ENCODE measurements at regions not wholly inside any gene's neighbourhood (a gene's known extent, or its start where the extent isn't known, plus 50 kb on each side); places are given as distances from the start of the nearest gene placed in this dataset.
A peak's percentile ranks its signal among the peaks of the same experiment; 100 is the strongest.
"Not testable (repeated sequence)": the region's sequence is repeated elsewhere in the genome, so short reads cannot be mapped to it uniquely, and the experiment has no call there.

DNA sequence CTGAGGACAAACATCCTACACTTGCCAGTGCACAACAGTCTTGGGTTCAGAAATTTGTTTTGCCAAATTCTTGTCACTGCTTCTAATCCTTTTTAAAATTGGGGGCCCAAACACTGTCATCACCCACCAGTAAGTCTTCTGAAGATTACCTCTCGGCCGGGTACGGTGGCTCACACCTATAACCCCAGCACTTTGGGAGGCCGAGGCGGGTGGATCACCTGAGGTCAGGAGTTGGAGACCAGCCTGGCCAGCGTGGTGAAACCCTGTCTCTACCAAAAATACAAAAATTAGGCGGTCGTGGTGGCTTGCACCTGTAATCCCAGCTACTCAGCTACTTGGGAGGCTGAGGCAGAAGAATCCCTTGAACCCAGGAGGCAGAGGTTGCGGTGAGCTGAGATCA, 87.8 kb upstream of the DMRT1 start:
- POLR2A ChIA-PET; H3K27me3 Mint-ChIP-seq; H3K9me3 Mint-ChIP-seq (ENCODE audit: low read depth); DNase-seq; CTCF ChIA-PET; H3K4me3 Mint-ChIP-seq; H3K27ac Mint-ChIP-seq; ATAC-seq; H3K36me3 Mint-ChIP-seq (ENCODE audit: low read depth); intact Hi-C loops (cut with DNase I, micrococcal nuclease): not testable (repeated sequence)
- H3K4me1 Mint-ChIP-seq, result peaks cover 42% of the 10 kb centered on the region

DNA sequence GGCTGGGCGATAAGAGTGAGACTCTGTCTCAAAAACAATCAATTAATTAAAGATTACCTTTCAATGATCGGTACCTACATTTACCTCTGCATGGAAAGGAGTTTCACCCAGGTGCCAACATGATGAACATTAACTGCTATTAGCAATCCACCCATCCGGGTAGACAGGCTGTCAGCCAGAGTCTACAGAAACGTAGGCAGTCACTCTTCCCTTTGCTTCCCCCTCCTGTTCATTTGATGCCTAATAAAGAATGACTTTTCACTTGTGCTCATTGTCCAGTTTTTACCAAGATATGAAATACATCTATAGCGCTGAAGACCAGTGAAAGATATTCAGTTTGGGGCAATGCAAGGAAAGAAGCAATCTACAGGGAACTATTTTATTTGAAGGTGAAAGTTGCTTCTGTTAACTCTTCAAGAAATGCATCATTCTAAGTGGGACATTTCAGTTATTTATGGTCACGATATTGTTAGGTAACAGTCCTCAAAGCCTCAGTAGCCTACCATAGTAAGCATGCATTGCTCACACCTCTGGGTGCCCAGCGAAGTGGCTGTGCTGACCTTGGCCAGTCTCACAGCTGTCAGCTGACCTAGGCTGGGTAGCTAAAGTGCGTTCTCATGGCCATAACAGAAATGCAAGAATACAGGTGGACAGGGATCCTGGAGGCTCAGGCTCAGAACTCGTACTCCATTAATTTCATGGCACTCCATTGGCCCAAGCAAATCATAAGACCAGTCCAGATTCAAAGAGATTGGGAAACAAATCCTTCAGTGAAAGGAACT, 87.2 kb upstream of the DMRT1 start:
- H3K27me3 Mint-ChIP-seq, result peaks cover 4% of the 10 kb centered on the region
- ATAC-seq, result no peak
- H3K4me3 Mint-ChIP-seq, result no peak overlapping the region
- no peaks in the 10 kb centered on the region for H3K9me3 Mint-ChIP-seq (ENCODE audit: low read depth)
- no peak overlapping the region for H3K27ac Mint-ChIP-seq
- CTCF ChIA-PET, result interaction anchor here (0.6 kb wide), 1 partner anchor 24 kb away, joined by 3 read pairs; no protein-coding TSS in a partner anchor
- H3K4me1 Mint-ChIP-seq, result peaks cover 36% of the 10 kb centered on the region
- POLR2A ChIA-PET, result no interaction called here
- no peaks in the 10 kb centered on the region for H3K36me3 Mint-ChIP-seq (ENCODE audit: low read depth)
- no peak for DNase-seq
- intact Hi-C loops (cut with DNase I, micrococcal nuclease), result no loop called here

DNA sequence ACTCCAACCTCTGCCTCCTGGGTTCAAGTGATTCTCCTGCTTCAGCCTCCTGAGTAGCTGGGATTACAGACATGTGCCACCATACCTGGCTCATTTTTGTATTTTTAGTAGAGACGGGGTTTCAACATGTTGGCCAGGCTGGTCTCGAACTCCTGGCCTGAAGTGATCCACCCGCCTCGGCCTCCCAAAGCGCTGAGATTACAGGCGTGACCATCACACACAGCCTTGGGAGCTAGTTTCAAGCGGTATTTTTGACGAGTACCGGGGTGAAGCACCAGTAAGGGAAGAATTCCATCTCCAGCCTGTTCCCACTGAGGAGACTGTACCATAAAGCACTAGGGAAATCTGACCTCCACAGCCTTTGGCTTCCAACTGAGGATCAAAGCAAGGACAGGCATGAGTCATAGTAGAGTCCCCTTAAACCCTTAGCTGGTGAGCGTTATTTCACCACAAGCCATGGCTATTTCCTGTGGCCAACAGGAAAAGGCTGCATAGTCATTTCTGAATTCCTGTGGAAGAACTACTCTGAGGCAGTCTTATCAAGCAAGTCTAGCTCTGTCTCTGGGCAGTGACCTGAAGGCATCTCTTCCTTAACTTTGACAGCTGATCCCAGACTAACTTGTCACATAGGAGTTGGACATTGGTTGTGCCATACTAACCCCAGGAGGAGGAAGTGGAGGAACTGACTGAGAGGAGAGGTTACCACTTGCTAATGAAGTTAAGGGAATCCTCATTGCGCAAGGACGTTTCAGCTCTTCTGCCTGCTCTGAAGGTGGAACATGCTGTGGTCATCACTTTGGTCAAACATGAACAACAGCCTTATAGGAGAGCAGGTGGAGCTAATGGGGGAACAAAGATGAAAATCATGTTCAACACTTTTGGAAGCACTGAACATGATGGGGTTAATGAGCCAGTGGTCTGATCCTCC, 85.8 kb upstream of the DMRT1 start:
- no peaks in the 10 kb centered on the region for H3K9me3 Mint-ChIP-seq (ENCODE audit: low read depth)
- peaks cover 23% of the 10 kb centered on the region for H3K4me1 Mint-ChIP-seq
- peak; percentile 48 for ATAC-seq
- CTCF ChIA-PET, result interaction anchor here (0.7 kb wide), 1 partner anchor 72 kb away, joined by 4 read pairs; no protein-coding TSS in a partner anchor
- no peak overlapping the region for H3K27ac Mint-ChIP-seq
- no peaks in the 10 kb centered on the region for H3K36me3 Mint-ChIP-seq (ENCODE audit: low read depth)
- intact Hi-C loops (cut with DNase I, micrococcal nuclease), result loop anchor here in 1 of 2 experiments (2.0 kb wide), 1 partner anchor 141 kb away; no protein-coding TSS in a partner anchor
- no peak overlapping the region for H3K4me3 Mint-ChIP-seq
- DNase-seq, result no peak
- POLR2A ChIA-PET, result interaction anchor here (0.7 kb wide), 1 partner anchor 1947 kb away, joined by 4 read pairs; no protein-coding TSS in a partner anchor
- H3K27me3 Mint-ChIP-seq, result peaks cover 4% of the 10 kb centered on the region

DNA sequence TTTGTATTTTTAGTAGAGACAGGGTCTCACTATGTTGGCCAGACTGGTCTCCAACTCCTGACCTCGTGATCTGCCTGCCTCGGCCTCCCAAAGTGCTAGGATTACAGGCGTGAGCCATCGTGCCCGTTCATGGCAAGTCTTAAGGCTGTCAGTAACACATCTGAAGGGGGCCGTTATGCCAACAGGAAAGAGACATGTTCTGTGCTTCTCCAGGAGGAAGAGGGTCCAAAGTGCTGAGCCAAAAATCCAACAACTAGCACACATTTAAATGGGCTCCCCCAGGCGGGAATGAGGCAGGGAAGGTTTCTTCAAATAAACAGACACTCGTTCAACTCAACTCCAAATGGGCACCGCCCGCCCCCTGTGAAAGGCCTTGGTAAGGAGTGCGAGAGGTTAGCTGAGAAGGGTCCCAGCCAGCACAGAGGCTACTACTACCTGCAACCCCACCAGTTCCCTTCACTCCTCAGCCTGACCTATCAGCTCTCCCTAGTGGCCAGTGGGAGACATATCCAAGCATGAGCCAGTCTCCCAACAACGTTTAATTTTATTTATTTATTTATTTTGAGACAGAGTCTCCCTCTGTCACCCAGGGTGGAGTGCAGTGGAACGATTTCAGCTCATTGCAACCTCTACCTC, 84.1 kb upstream of the DMRT1 start:
- ATAC-seq, result peak; percentile 30
- peaks cover 4% of the 10 kb centered on the region for H3K27me3 Mint-ChIP-seq
- POLR2A ChIA-PET, result no interaction called here
- CTCF ChIA-PET, result interaction anchor here (1.5 kb wide), 1 partner anchor 154 kb away, joined by 3 read pairs; no protein-coding TSS in a partner anchor
- no peaks in the 10 kb centered on the region for H3K9me3 Mint-ChIP-seq (ENCODE audit: low read depth)
- peak; percentile 21 for DNase-seq
- no peak overlapping the region for H3K4me3 Mint-ChIP-seq
- no peak overlapping the region for H3K27ac Mint-ChIP-seq
- no peaks in the 10 kb centered on the region for H3K36me3 Mint-ChIP-seq (ENCODE audit: low read depth)
- intact Hi-C loops (cut with DNase I, micrococcal nuclease), result loop anchor here in 1 of 2 experiments (2.0 kb wide), 1 partner anchor 143 kb away; no protein-coding TSS in a partner anchor
- peaks cover 7% of the 10 kb centered on the region for H3K4me1 Mint-ChIP-seq

DNA sequence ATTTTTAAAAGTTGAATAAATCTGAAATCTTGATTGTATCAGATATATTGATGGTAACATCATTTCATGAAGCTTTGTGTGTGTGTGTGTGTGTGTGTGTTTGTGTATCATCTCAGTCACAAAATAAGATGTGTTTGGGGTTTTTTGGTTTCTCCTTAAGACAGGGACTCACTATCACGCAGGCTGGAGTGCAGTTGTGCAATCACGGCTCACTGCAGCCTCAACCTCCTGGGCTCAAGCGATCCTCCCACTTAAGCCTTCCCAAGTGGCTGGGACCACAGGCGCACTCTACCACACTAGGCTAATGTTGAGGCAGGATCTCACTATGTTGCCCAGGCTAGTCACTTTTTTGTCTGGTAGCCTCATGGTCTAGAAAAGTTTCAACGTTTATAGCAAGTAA, 83.4 kb upstream of the DMRT1 start:
- Mint-ChIP-seq H3K4me3 (no peak overlapping the region), H3K36me3 (ENCODE audit: low read depth) (no peaks in the 10 kb centered on the region), H3K27me3 (peaks cover 4% of the 10 kb centered on the region), H3K4me1 (peaks cover 6% of the 10 kb centered on the region), H3K27ac (no peak overlapping the region), H3K9me3 (ENCODE audit: low read depth) (no peaks in the 10 kb centered on the region)
- CTCF ChIA-PET, result interaction anchor here (0.9 to 1.5 kb wide), 2 partner anchors 149 to 155 kb away, joined by 3 to 4 read pairs; no protein-coding TSS in a partner anchor
- no peak for DNase-seq
- no peak for ATAC-seq
- POLR2A ChIA-PET, result no interaction called here
- intact Hi-C loops (cut with DNase I, micrococcal nuclease), result no loop called here

DNA sequence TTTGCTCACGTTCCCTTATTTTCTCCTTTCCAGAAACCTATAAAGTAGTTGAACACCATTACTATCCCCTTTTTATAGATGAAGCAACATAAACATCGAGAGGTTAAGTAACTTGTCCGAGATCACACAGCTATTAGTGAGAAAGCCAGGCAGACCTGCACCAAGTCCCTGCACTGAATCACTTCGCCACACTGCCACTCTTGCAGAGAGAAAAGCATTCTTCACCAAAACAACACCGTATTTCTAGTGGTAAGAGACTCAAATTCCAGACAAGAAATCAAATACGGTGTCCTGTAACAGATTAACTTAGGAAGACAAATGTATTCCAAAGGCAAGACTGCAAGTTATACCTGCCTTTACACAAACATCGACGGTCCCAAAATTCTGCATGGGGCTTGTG, 82.0 kb upstream of the DMRT1 start:
- Mint-ChIP-seq H3K27me3 (peaks cover 4% of the 10 kb centered on the region), H3K36me3 (ENCODE audit: low read depth) (no peaks in the 10 kb centered on the region), H3K4me1 (peaks cover 8% of the 10 kb centered on the region), H3K27ac (no peak overlapping the region), H3K9me3 (ENCODE audit: low read depth) (no peaks in the 10 kb centered on the region), H3K4me3 (no peak overlapping the region)
- ATAC-seq (no peak), DNase-seq (no peak)
- ChIA-PET CTCF (interaction anchor here (1.1 kb wide), 1 partner anchor 9 kb away, joined by 3 read pairs; no protein-coding TSS in a partner anchor), POLR2A (no interaction called here)
- intact Hi-C loops (cut with DNase I, micrococcal nuclease), result no loop called here

DNA sequence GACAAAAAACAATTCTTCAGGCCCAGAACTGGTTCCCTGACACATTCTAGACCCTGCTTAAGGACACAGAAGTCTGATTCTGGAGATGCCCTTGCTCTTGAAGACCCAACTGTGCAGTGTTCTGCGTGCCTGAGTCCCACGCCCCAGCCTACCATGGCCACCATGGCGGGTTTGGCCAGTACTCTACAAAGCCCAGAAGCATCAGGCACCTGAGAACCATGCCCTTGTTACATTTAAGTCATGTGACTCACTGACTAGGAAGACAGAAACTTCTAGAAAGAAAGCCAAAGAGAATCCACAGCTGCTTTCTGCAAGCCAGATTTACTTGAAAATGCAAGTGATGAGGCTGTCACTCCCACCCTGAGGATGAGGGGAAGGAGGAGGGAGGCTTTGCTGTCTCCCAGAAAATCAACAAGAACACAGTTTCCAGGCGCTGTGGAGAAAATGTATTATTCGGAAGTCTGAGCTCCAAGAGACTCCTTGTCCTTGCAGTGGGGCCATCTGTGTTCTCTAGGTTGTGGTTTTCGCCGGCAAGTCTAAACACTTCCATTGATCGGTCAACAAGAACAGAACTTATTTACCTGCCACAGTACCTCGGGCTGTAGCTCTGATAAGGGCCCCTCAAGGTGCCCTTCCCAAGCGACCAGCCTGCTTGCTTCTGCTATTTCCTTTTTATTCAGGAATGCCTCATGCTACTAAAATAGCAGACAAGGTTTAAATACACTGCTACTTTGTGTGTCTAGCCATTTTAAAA, 81.3 kb upstream of the DMRT1 start:
- no peak overlapping the region for H3K27ac Mint-ChIP-seq
- no peak for ATAC-seq
- no peaks in the 10 kb centered on the region for H3K36me3 Mint-ChIP-seq (ENCODE audit: low read depth)
- H3K4me3 Mint-ChIP-seq, result no peak overlapping the region
- no peaks in the 10 kb centered on the region for H3K9me3 Mint-ChIP-seq (ENCODE audit: low read depth)
- intact Hi-C loops (cut with DNase I, micrococcal nuclease), result no loop called here
- ChIA-PET POLR2A (no interaction called here), CTCF (interaction anchor here (1.1 kb wide), 1 partner anchor 10 kb away, joined by 3 read pairs; no protein-coding TSS in a partner anchor)
- H3K4me1 Mint-ChIP-seq, result peaks cover 8% of the 10 kb centered on the region
- DNase-seq, result no peak
- H3K27me3 Mint-ChIP-seq, result peaks cover 9% of the 10 kb centered on the region

DNA sequence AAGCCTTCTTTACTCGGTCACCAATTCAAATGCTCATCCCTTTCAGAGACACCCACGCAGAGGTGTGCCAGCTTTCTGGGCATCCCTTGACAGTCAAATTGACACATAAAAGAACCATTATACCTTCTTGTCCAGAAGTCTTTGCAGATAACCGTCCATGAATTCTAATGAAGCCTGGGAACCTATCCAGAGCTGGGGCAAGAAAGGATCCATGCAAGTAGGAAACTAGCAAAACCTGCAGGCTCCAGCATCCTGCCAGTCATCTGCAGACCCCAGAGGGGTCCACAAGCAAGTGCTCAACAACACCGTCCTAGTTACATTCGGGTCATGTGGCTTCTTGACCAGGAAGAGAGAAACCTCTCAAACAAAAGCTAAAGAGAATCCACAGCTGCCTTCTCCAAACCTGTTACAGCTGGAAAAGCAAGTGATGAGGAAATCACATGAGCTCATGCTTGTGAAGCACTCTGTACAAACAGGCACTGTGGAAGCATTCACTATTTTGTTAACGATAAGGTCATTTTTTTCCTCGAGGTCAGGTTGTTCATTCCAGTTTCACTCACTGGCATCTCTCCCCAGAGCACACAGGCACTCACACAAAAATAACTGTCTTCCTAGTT, 80.2 kb upstream of the DMRT1 start:
- ChIA-PET CTCF (interaction anchor here (0.8 to 1.4 kb wide), 2 partner anchors 48 to 78 kb away, joined by 3 read pairs; no protein-coding TSS in a partner anchor), POLR2A (interaction anchor here (1.0 kb wide), 1 partner anchor 10 kb away, joined by 3 read pairs; no protein-coding TSS in a partner anchor)
- Mint-ChIP-seq H3K27me3 (peaks cover 10% of the 10 kb centered on the region), H3K27ac (no peak overlapping the region), H3K4me1 (peaks cover 2% of the 10 kb centered on the region), H3K4me3 (no peak overlapping the region), H3K36me3 (ENCODE audit: low read depth) (no peaks in the 10 kb centered on the region), H3K9me3 (ENCODE audit: low read depth) (no peaks in the 10 kb centered on the region)
- intact Hi-C loops (cut with DNase I, micrococcal nuclease), result no loop called here
- no peak for ATAC-seq
- no peak for DNase-seq

DNA sequence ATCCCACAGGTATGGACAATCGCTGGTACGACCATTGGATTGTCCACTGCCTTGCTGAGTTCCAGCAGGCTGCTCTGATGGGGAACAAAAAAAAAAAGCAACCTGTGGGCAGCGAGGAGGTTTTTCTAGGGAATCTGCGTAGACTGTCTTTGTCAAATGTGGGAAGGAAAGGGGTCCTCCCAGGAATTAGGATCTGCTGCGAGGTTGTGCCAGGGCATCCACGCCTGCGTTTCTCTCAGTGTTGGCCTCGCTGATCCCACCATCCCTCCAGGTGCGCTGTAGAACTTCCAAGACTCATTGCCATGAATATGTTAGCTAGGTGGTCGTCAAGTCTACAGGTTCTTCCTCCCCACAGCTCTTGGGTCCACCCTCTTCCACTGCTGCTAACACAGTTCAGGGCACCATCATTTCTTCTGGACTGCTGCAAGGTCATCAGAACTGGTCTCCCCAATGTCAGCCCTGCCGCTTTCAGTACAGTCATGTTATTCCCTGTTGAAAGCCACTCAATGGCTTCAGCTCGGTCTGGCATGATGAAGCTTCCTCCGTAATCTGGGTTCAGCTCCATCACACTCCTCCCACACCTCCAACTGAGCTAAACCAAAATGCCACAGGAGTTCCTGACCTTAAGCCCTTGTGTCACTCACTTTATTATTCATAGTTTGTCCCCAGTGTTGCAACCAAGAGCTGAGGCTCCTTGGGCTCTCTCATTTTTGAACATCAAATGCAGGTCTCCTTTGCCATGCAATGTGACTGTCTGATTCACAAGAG, 79.5 kb upstream of the DMRT1 start:
- POLR2A ChIA-PET, result interaction anchor here (1.0 kb wide), 1 partner anchor 10 kb away, joined by 3 read pairs; no protein-coding TSS in a partner anchor

More for the DNA sequence above, 79.5 kb upstream of the DMRT1 start:
- intact Hi-C loops (cut with DNase I, micrococcal nuclease), result no loop called here
- H3K9me3 Mint-ChIP-seq (ENCODE audit: low read depth), result no peaks in the 10 kb centered on the region
- CTCF ChIA-PET, result interaction anchor here (0.8 to 1.6 kb wide), 5 partner anchors 12 to 149 kb away, joined by 3 to 6 read pairs (median 3); no protein-coding TSS in a partner anchor
- DNase-seq (no peak), ATAC-seq (no peak)
- H3K4me1 Mint-ChIP-seq, result peaks cover 2% of the 10 kb centered on the region
- H3K27ac Mint-ChIP-seq, result no peak overlapping the region
- no peak overlapping the region for H3K4me3 Mint-ChIP-seq
- no peaks in the 10 kb centered on the region for H3K36me3 Mint-ChIP-seq (ENCODE audit: low read depth)
- peaks cover 10% of the 10 kb centered on the region for H3K27me3 Mint-ChIP-seq

Measured in activated CD4-positive, alpha-beta T cell treated with anti-CD3 and anti-CD28 coated beads for 36 hours (primary cell).